WERI-Rb-1 (cell line): ENCODE measurements at regions not wholly inside any gene's neighbourhood (a gene's known extent, or its start where the extent isn't known, plus 50 kb on each side); places are given as distances from the start of the nearest gene placed in this dataset.

Experiments used
- DNase-seq: peaks from one replicate; pipeline ENCODE4 v3.0.0-alpha.2; 2020
- H3K27ac ChIP-seq: fragments of 250-450 bp; sonication (Bioruptor Pico); 2 replicates; pipeline ENCODE4 v1.5.1; 2020; ENCODE audit warnings: mild to moderate bottlenecking, moderate library complexity
- H3K27me3 ChIP-seq: fragments of 250-450 bp; sonication (Bioruptor Pico); 2 replicates; pipeline ENCODE4 v1.5.1; 2021; ENCODE audit warnings: mild to moderate bottlenecking, low read depth, moderate library complexity; ENCODE audit not compliant: insufficient read depth, severe bottlenecking
- H3K36me3 ChIP-seq: fragments of 250-450 bp; sonication (Bioruptor Pico); 2 replicates; pipeline ENCODE4 v1.5.1; 2020; ENCODE audit warnings: mild to moderate bottlenecking, moderate library complexity
- H3K4me3 ChIP-seq: 2 replicates; pipeline ENCODE4 v1.5.1; 2011; ENCODE audit warnings: low read depth, mild to moderate bottlenecking, control low read depth, low read length
- H3K9me3 ChIP-seq: fragments of 250-450 bp; sonication (Bioruptor Pico); 2 replicates; pipeline ENCODE4 v1.5.1; 2021; ENCODE audit warnings: mild to moderate bottlenecking, moderate library complexity; ENCODE audit not compliant: severe bottlenecking
- TF ChIP-seq, protein P1 (sequence below): IDR thresholded peaks from 2 replicates; pipeline ENCODE4 v1.5.1; 2011; ENCODE audit warnings: low read depth, mild to moderate bottlenecking, control low read depth, inconsistent platforms, low read length

DNA sequence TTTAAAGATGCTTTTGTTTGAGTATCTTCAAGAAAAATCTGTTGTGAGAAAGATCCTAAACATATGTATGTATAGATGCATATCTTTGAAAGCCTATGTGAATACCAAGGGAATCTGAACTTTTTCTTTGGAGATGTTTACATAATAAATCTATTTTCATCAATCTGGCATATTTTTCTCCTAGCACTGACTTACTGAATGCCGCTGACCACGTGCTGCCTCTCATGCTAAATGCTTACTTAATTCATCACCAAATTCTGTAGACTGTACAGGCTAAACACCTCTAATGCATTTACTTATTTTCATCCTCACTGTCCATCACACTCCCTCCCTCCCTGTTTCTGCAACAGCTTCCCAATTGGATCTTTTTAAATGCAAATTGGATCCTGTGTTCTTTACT lies 566.2 kb upstream of the WWC1 start:
- TF ChIP-seq, protein P1, sequence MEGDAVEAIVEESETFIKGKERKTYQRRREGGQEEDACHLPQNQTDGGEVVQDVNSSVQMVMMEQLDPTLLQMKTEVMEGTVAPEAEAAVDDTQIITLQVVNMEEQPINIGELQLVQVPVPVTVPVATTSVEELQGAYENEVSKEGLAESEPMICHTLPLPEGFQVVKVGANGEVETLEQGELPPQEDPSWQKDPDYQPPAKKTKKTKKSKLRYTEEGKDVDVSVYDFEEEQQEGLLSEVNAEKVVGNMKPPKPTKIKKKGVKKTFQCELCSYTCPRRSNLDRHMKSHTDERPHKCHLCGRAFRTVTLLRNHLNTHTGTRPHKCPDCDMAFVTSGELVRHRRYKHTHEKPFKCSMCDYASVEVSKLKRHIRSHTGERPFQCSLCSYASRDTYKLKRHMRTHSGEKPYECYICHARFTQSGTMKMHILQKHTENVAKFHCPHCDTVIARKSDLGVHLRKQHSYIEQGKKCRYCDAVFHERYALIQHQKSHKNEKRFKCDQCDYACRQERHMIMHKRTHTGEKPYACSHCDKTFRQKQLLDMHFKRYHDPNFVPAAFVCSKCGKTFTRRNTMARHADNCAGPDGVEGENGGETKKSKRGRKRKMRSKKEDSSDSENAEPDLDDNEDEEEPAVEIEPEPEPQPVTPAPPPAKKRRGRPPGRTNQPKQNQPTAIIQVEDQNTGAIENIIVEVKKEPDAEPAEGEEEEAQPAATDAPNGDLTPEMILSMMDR, result no peak
- Histone ChIP-seq H3K36me3 (no peaks in the 10 kb centered on the region), H3K4me3 (no peak overlapping the region), H3K27ac (no peak overlapping the region), H3K27me3 (no peaks in the 10 kb centered on the region), H3K9me3 (no peaks in the 10 kb centered on the region)
- no peak for DNase-seq

DNA sequence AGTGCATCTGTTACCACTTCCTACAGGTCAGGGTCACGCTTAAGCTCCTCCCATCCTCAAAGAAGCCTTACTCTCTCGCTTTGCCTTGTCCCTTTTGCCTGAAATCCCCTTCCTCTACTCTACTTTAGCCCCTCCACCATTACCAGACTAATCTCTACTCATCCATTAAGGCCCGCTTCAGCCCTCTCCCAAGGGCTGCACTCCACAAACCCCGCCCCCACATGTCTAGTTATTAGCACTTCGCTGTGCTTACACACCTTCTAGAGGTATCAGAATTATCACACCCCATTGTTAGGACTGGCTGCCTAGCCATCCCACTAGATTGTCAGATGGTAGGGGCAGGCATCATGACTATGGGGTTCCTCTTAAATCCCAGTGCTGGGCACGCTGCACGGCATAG lies 565.7 kb upstream of the WWC1 start:
- Histone ChIP-seq H3K36me3 (no peaks in the 10 kb centered on the region), H3K9me3 (no peaks in the 10 kb centered on the region), H3K27me3 (no peaks in the 10 kb centered on the region), H3K4me3 (no peak overlapping the region), H3K27ac (no peak overlapping the region)
- DNase-seq, result peak; percentile 58
- TF ChIP-seq, protein P1, result no peak

DNA sequence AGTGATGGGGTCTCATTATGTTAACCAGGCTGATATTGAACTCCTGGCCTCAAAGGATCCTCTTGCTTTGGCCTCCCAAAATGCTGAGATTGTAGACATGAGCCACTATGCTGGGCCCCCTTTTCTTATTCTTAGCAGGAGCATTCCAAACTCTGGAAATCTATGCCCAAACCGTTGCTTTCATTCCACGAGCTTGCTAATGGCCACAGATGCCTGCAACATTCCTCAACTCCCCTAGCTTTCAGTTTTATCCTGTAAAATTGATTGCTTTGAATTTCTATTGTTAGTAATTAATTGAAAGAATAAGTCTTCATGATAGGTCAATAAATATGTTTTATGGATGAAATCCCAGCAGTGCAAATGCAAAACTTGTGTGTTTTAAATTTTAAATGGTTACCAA lies 564.8 kb upstream of the WWC1 start:
- Histone ChIP-seq H3K36me3 (no peaks in the 10 kb centered on the region), H3K9me3 (no peaks in the 10 kb centered on the region), H3K27me3 (no peaks in the 10 kb centered on the region), H3K27ac (no peak overlapping the region), H3K4me3 (no peak overlapping the region)
- TF ChIP-seq, protein P1, result no peak
- DNase-seq, result no peak

DNA sequence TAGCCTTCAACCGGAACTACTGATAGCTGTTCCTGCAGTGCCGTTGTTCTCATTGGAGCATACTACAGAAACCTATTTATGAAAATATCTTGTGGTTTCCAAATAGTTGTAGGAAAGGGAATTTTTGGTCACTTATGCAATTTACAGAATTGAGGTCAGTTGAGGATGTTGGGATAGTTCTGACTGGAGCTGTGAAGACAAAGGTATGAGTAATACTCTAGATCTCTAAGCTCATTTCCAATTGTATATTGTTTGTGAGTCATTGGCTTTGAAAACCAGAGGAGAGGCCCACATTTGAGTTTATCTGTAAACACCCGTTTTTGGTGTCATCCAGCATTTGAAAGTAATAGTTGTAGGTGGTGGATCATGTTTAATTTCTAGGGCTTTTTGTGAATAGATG lies 561.3 kb upstream of the WWC1 start:
- Histone ChIP-seq H3K36me3 (no peaks in the 10 kb centered on the region), H3K4me3 (no peak overlapping the region), H3K27me3 (no peaks in the 10 kb centered on the region), H3K27ac (no peak overlapping the region), H3K9me3 (no peaks in the 10 kb centered on the region)
- TF ChIP-seq, protein P1, result no peak
- DNase-seq, result no peak

DNA sequence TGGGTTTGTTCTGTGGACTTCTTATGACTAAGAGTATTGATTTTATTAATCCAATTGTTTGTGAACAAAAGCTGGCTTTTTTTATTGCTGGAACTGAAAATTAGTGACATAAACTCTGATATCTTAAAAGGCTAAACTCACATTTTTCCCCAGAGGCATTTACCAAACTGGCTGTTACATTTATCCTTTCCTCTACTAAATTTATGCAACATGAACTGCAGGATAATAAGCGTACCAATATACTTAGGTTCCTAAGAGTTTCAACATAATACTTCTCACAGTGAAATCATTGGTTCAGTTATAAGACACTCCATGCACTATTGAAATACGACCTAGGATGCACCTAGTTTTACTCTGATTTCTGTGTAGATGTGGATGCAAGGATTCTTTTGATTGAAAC lies 560.8 kb upstream of the WWC1 start:
- Histone ChIP-seq H3K36me3 (no peaks in the 10 kb centered on the region), H3K27ac (no peak overlapping the region), H3K27me3 (no peaks in the 10 kb centered on the region), H3K4me3 (no peak overlapping the region), H3K9me3 (no peaks in the 10 kb centered on the region)
- TF ChIP-seq, protein P1, result no peak
- no peak for DNase-seq

DNA sequence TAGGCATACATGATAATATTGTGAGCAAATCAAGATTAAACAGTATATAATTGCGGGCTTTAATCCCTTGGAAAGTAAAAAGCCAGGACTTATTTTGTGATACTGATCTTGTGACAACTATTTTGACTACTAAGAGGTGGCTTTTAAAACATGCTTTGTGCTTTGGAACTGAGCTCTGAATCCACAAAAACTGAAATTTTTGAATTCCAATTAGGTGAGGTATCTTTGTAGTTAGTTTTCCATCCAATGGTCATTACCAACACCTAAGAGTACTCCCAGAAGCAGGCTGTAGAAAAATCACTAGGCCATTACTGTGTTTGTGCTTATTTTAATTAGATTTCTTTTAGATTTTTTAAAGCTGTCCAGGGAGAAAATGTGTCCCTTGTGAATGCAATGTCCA lies 559.5 kb upstream of the WWC1 start:
- TF ChIP-seq, protein P1, result no peak
- Histone ChIP-seq H3K9me3 (no peaks in the 10 kb centered on the region), H3K36me3 (no peaks in the 10 kb centered on the region), H3K27ac (no peak overlapping the region), H3K27me3 (no peaks in the 10 kb centered on the region), H3K4me3 (no peak overlapping the region)
- DNase-seq, result no peak
